ENCODE measurements at regions not wholly inside any gene's neighbourhood (a gene's known extent, or its start where the extent isn't known, plus 50 kb on each side); places are given as distances from the start of the nearest gene placed in this dataset.

DNA sequence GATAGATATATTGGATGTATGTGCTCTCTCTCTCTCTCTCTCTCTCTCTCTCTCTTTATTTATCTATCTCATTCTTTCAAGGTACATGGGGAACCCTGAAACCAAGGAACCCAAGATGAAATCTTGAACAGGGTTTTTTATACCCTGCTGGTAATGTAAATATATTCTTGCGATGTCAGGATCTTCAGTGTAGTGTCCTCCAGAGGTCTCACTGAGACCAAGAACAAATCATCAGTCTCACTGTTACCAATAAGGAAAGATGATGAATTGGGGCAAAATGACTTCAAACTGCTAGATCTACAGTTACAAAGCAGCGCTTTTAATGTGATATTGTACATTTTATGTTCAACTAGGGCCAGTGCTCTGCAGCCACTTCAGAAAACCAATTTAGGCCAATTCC is 423.5 kb downstream of the ANKRD7 start:
- Histone ChIP-seq H3K27me3 (ENCODE audit: insufficient read depth) (no peaks in the 10 kb centered on the region), H3F3A (replicated peaks; ENCODE audit: low read depth) (no peaks in the 10 kb centered on the region), H3K79me2 (replicated peaks; ENCODE audit: insufficient read depth) (no peaks in the 10 kb centered on the region), H3K4me3 (no peak overlapping the region), H3K4me1 (ENCODE audit: insufficient read depth) (0 out of 2 replicates have a peak, but pooled peaks cover 4% of the 10 kb centered on the region), H3K27ac (ENCODE audit: low read depth) (no peak overlapping the region), H4K20me1 (replicated peaks; ENCODE audit: insufficient read depth) (no peaks in the 10 kb centered on the region), H3K9me2 (ENCODE audit: insufficient read depth) (no peaks in the 10 kb centered on the region), H2AFZ (peak overlapping the region; percentile 61; the same call in 1 of the 2 replicates), H3K4me2 (no peak overlapping the region), H3K36me3 (ENCODE audit: insufficient read depth) (no peaks in the 10 kb centered on the region)
- TF ChIP-seq, protein P1, sequence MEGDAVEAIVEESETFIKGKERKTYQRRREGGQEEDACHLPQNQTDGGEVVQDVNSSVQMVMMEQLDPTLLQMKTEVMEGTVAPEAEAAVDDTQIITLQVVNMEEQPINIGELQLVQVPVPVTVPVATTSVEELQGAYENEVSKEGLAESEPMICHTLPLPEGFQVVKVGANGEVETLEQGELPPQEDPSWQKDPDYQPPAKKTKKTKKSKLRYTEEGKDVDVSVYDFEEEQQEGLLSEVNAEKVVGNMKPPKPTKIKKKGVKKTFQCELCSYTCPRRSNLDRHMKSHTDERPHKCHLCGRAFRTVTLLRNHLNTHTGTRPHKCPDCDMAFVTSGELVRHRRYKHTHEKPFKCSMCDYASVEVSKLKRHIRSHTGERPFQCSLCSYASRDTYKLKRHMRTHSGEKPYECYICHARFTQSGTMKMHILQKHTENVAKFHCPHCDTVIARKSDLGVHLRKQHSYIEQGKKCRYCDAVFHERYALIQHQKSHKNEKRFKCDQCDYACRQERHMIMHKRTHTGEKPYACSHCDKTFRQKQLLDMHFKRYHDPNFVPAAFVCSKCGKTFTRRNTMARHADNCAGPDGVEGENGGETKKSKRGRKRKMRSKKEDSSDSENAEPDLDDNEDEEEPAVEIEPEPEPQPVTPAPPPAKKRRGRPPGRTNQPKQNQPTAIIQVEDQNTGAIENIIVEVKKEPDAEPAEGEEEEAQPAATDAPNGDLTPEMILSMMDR (conservative IDR thresholded peaks at IDR 0.05; ENCODE audit: low read depth in 2 of 2), result peak in 1 of 2 experiments; percentile 50; a peak in 3 of 4 replicates
- TF ChIP-seq, protein P2, sequence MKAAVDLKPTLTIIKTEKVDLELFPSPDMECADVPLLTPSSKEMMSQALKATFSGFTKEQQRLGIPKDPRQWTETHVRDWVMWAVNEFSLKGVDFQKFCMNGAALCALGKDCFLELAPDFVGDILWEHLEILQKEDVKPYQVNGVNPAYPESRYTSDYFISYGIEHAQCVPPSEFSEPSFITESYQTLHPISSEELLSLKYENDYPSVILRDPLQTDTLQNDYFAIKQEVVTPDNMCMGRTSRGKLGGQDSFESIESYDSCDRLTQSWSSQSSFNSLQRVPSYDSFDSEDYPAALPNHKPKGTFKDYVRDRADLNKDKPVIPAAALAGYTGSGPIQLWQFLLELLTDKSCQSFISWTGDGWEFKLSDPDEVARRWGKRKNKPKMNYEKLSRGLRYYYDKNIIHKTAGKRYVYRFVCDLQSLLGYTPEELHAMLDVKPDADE (IDR thresholded peaks at IDR 0.05), result no peak
- Mint-ChIP-seq H3K36me3 (ENCODE audit: low read depth) (no peaks in the 10 kb centered on the region), H3K4me1 (peaks cover 3% of the 10 kb centered on the region; the same call in 1 of the 3 replicates), H3K4me3 (no peak overlapping the region), H3K27ac (no peak overlapping the region), H3K9me3 (no peaks in the 10 kb centered on the region), H3K27me3 (ENCODE audit: insufficient read depth, low read depth, poor library complexity) (no peaks in the 10 kb centered on the region)
- ATAC-seq, result no peak
- no peak for DNase-seq (ENCODE audit: low spot score)

DNA sequence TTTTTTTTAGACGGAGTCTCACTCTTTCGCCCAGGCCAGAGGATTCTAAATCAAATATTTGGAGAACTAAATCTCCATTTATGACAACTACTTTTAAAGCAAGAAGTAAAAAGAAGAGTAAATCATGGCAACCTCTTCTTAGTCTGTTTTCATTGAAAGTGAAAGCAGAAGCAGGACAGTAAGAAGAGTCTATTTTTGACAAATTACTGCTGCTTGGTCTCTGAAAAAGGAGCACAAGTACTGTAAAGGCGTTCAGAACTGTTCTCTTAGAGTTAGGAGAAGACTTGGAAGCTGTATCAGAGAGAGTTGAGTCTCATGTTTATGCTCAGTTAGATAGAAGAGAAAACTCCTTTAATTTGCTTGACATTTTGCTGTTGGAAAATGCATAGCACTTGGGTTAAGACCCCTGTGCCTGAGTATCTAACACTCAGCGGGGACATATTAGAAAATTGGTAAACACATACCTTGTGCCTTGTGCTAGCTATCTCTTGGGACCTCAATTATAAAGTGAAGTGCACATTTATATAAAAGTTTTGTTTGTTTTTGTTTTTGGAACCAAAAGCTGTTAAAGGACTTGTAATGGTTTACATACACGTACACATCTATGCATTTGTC is 433.0 kb downstream of the ANKRD7 start:
- ATAC-seq (no peak), DNase-seq (ENCODE audit: low spot score) (no peak)
- Mint-ChIP-seq H3K9me3 (no peaks in the 10 kb centered on the region), H3K27ac (no peak overlapping the region), H3K4me1 (peaks cover 12% of the 10 kb centered on the region; the same call in 1 of the 3 replicates), H3K27me3 (ENCODE audit: insufficient read depth, low read depth, poor library complexity) (no peaks in the 10 kb centered on the region), H3K4me3 (no peak overlapping the region), H3K36me3 (ENCODE audit: low read depth) (no peaks in the 10 kb centered on the region)
- Histone ChIP-seq H3K9me2 (ENCODE audit: insufficient read depth) (no peaks in the 10 kb centered on the region), H3K27me3 (ENCODE audit: insufficient read depth) (no peaks in the 10 kb centered on the region), H3F3A (replicated peaks; ENCODE audit: low read depth) (no peaks in the 10 kb centered on the region), H3K27ac (ENCODE audit: low read depth) (no peak overlapping the region), H2AFZ (peak overlapping the region; percentile 82; the same call in 1 of the 2 replicates), H3K79me2 (replicated peaks; ENCODE audit: insufficient read depth) (no peaks in the 10 kb centered on the region), H3K4me1 (ENCODE audit: insufficient read depth) (no peaks in the 10 kb centered on the region), H3K4me2 (no peak overlapping the region), H3K36me3 (ENCODE audit: insufficient read depth) (no peaks in the 10 kb centered on the region), H4K20me1 (replicated peaks; ENCODE audit: insufficient read depth) (no peaks in the 10 kb centered on the region), H3K4me3 (no peak overlapping the region)
- TF ChIP-seq POLR2AphosphoS5 (IDR thresholded peaks at IDR 0.05; ENCODE audit: low read depth) (no peak), ZNF331 (CRISPR knock-in tag; IDR thresholded peaks at IDR 0.05; ENCODE audit: low read depth) (no peak)

DNA sequence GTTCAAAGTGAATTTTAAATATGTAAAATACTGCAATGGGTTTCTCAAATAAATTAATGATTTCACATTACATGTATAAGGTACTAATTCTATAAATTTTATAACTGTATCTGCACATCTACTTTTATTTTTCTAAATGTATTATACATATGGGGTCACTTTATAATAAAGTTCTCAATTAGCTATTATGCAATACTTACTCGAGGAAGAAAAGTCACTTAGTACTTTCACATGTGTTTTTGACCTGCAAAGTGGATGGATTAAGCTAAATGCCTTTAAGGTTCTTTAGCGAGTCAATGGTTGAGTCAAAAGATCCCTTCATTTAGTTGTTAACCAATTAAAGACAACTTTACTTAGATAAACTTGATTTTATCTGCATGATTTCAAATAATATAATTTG is 437.8 kb downstream of the ANKRD7 start:
- no peaks in the 10 kb centered on the region for H3K27me3 Mint-ChIP-seq (ENCODE audit: insufficient read depth, low read depth, poor library complexity)
- Histone ChIP-seq H4K20me1 (replicated peaks; ENCODE audit: insufficient read depth) (no peaks in the 10 kb centered on the region), H3K4me2 (no peak overlapping the region), H3K36me3 (ENCODE audit: insufficient read depth) (no peaks in the 10 kb centered on the region), H3K4me3 (no peak overlapping the region), H3K79me2 (replicated peaks; ENCODE audit: insufficient read depth) (no peaks in the 10 kb centered on the region), H3F3A (replicated peaks; ENCODE audit: low read depth) (no peaks in the 10 kb centered on the region), H3K27me3 (ENCODE audit: insufficient read depth) (no peaks in the 10 kb centered on the region), H3K9me2 (ENCODE audit: insufficient read depth) (no peaks in the 10 kb centered on the region), H3K27ac (ENCODE audit: low read depth) (no peak overlapping the region), H2AFZ (no peak overlapping the region), H3K4me1 (ENCODE audit: insufficient read depth) (no peaks in the 10 kb centered on the region)
- no peaks in the 10 kb centered on the region for H3K9me3 Mint-ChIP-seq
- peaks cover 11% of the 10 kb centered on the region; the same call in 1 of the 3 replicates for H3K4me1 Mint-ChIP-seq
- ATAC-seq (no peak), DNase-seq (ENCODE audit: low spot score) (no peak)
- H3K36me3 Mint-ChIP-seq (ENCODE audit: low read depth), result no peaks in the 10 kb centered on the region
- no peak overlapping the region for H3K4me3 Mint-ChIP-seq
- no peak overlapping the region for H3K27ac Mint-ChIP-seq
- no peak for TF ChIP-seq EZH2 (IDR thresholded peaks at IDR 0.05; ENCODE audit: low read depth, unreplicated experiment)
- TF ChIP-seq ZNF331 (CRISPR knock-in tag; IDR thresholded peaks at IDR 0.05; ENCODE audit: low read depth), result no peak
- TF ChIP-seq, protein P1 (conservative IDR thresholded peaks at IDR 0.05; ENCODE audit: low read depth in 2 of 2), result no peak
- TF ChIP-seq EZH2phosphoT487 (IDR thresholded peaks at IDR 0.05; ENCODE audit: unreplicated experiment), result no peak

Measured in GM23338 (cell line).